ENCODE measurements at regions not wholly inside any gene's neighbourhood (a gene's known extent, or its start where the extent isn't known, plus 50 kb on each side); places are given as distances from the start of the nearest gene placed in this dataset.

GRCh38 chr9:28547527-28547926, 974.2 kb upstream of the C9orf72 start:
- TF ChIP-seq EZH2 (IDR thresholded peaks at IDR 0.05; ENCODE audit: low read length): no peak
- TF ChIP-seq CTCF (optimal IDR thresholded peaks at IDR 0.05 in 1 of 3, IDR thresholded peaks at IDR 0.05 in 1 of 3, conservative IDR thresholded peaks at IDR 0.05 in 1 of 3; ENCODE audit: extremely low read depth in 1 of 3, insufficient read depth in 2 of 3, low read length in 3 of 3): no peak
- dilution Hi-C loops (cut with MboI; ENCODE audit: extremely low pct_ligation_motif_present, low sequenced_read_pairs): no loop called here
- Histone ChIP-seq H3K4me2 (ENCODE audit: control insufficient read depth, extremely low read depth, insufficient read depth, low read depth, low read length) (no peak overlapping the region), H3K79me2 (ENCODE audit: control insufficient read depth, insufficient read depth, low read length) (no peaks in the 10 kb centered on the region), H3K9me3 (ENCODE audit: control insufficient read depth, low read depth, low read length) (no peaks in the 10 kb centered on the region), H3K9ac (ENCODE audit: control insufficient read depth, extremely low read depth, insufficient read depth, low read length) (no peak overlapping the region), H3K27ac (ENCODE audit: control insufficient read depth, insufficient read depth, low read length) (no peak overlapping the region), H3K4me3 (ENCODE audit: control insufficient read depth in 2 of 3, extremely low read depth in 1 of 3, insufficient read depth in 2 of 3, low read depth in 1 of 3, low read length in 3 of 3) (no peak overlapping the region), H3K4me1 (ENCODE audit: control insufficient read depth, extremely low read depth, insufficient read depth, low read length) (no peaks in the 10 kb centered on the region), H3K27me3 (ENCODE audit: control insufficient read depth, extremely low read depth, insufficient read depth, low read length) (no peaks in the 10 kb centered on the region), H2AFZ (ENCODE audit: control insufficient read depth, low read length) (no peak overlapping the region), H4K20me1 (ENCODE audit: control insufficient read depth, extremely low read depth, insufficient read depth, low read length) (no peaks in the 10 kb centered on the region), H3K36me3 (ENCODE audit: control insufficient read depth in 2 of 2, extremely low read depth in 1 of 2, insufficient read depth in 2 of 2, low read length in 2 of 2) (no peaks in the 10 kb centered on the region), H3K9me1 (ENCODE audit: control insufficient read depth, extremely low read depth, insufficient read depth, low read length) (no peaks in the 10 kb centered on the region)
- FAIRE-seq (no peak), DNase-seq (ENCODE audit: low read depth, low spot score) (no peak)

GRCh38 chr9:28563291-28563934, 990.1 kb upstream of the C9orf72 start:
- Histone ChIP-seq H3K9me1 (ENCODE audit: control insufficient read depth, extremely low read depth, insufficient read depth, low read length) (no peaks in the 10 kb centered on the region), H3K27ac (ENCODE audit: control insufficient read depth, insufficient read depth, low read length) (no peak overlapping the region), H3K4me3 (ENCODE audit: control insufficient read depth in 2 of 3, extremely low read depth in 1 of 3, insufficient read depth in 2 of 3, low read depth in 1 of 3, low read length in 3 of 3) (no peak overlapping the region), H3K27me3 (ENCODE audit: control insufficient read depth, extremely low read depth, insufficient read depth, low read length) (no peaks in the 10 kb centered on the region), H3K79me2 (ENCODE audit: control insufficient read depth, insufficient read depth, low read length) (no peaks in the 10 kb centered on the region), H3K4me2 (ENCODE audit: control insufficient read depth, extremely low read depth, insufficient read depth, low read depth, low read length) (no peak overlapping the region), H3K9ac (ENCODE audit: control insufficient read depth, extremely low read depth, insufficient read depth, low read length) (no peak overlapping the region), H4K20me1 (ENCODE audit: control insufficient read depth, extremely low read depth, insufficient read depth, low read length) (no peaks in the 10 kb centered on the region), H2AFZ (ENCODE audit: control insufficient read depth, low read length) (no peak overlapping the region), H3K9me3 (ENCODE audit: control insufficient read depth, low read depth, low read length) (no peaks in the 10 kb centered on the region), H3K36me3 (ENCODE audit: control insufficient read depth in 2 of 2, extremely low read depth in 1 of 2, insufficient read depth in 2 of 2, low read length in 2 of 2) (no peaks in the 10 kb centered on the region), H3K4me1 (ENCODE audit: control insufficient read depth, extremely low read depth, insufficient read depth, low read length) (no peaks in the 10 kb centered on the region)
- DNase-seq (ENCODE audit: low read depth, low spot score) (no peak), FAIRE-seq (no peak)
- dilution Hi-C loops (cut with MboI; ENCODE audit: extremely low pct_ligation_motif_present, low sequenced_read_pairs): no loop called here
- no peak for TF ChIP-seq CTCF (optimal IDR thresholded peaks at IDR 0.05 in 1 of 3, IDR thresholded peaks at IDR 0.05 in 1 of 3, conservative IDR thresholded peaks at IDR 0.05 in 1 of 3; ENCODE audit: extremely low read depth in 1 of 3, insufficient read depth in 2 of 3, low read length in 3 of 3)
- no peak for TF ChIP-seq EZH2 (IDR thresholded peaks at IDR 0.05; ENCODE audit: low read length)

Measured in keratinocyte (primary cell).